HG02610 (cell line): ENCODE measurements at regions not wholly inside any gene's neighbourhood (a gene's known extent, or its start where the extent isn't known, plus 50 kb on each side); places are given as distances from the start of the nearest gene placed in this dataset.

ENCODE experiments used
- ATAC-seq: cut with Tn5 transposase; IDR thresholded peaks from one replicate; pipeline ENCODE4 v1.9.1; 2021; ENCODE audit warnings: mild to moderate bottlenecking, moderate library complexity; ENCODE audit not compliant: unreplicated experiment

GRCh38 chr5:68447136-68447929 is 231.8 kb downstream of the PIK3R1 start:
- no peak for ATAC-seq

- ATAC-seq = no peak
Measured at GRCh38 chr5:68449380-68449779, 233.8 kb downstream of the PIK3R1 start.

GRCh38 chr5:68450245-68450852 is 234.8 kb downstream of the PIK3R1 start:
- ATAC-seq = no peak

GRCh38 chr5:68452286-68452685 is 236.7 kb downstream of the PIK3R1 start:
- ATAC-seq = no peak

GRCh38 chr5:68454172-68454571 is 238.6 kb downstream of the PIK3R1 start:
- no peak for ATAC-seq

- no peak for ATAC-seq
Measured at GRCh38 chr5:68454766-68455165, 239.2 kb downstream of the PIK3R1 start.

GRCh38 chr5:68455216-68455615 is 239.7 kb downstream of the PIK3R1 start:
- no peak for ATAC-seq

GRCh38 chr5:68456756-68457217 is 241.2 kb downstream of the PIK3R1 start:
- ATAC-seq = peak; percentile 85

GRCh38 chr5:68457285-68457684 is 241.7 kb downstream of the PIK3R1 start:
- ATAC-seq = no peak

GRCh38 chr5:68458416-68459021 is 243.0 kb downstream of the PIK3R1 start:
- no peak for ATAC-seq

GRCh38 chr5:68459093-68459809 is 243.7 kb downstream of the PIK3R1 start:
- ATAC-seq = no peak

- no peak for ATAC-seq
Measured at GRCh38 chr5:68459810-68460139, 244.2 kb downstream of the PIK3R1 start.

GRCh38 chr5:68460147-68460798 is 244.7 kb downstream of the PIK3R1 start:
- peak; percentile 40 for ATAC-seq

GRCh38 chr5:68463606-68464005 is 248.1 kb downstream of the PIK3R1 start:
- ATAC-seq = no peak

- peak; percentile 94 for ATAC-seq
Measured at GRCh38 chr5:68464424-68464823, 248.9 kb downstream of the PIK3R1 start.

GRCh38 chr5:68465133-68465532 is 249.6 kb downstream of the PIK3R1 start:
- no peak for ATAC-seq

- no peak for ATAC-seq
Measured at GRCh38 chr5:68465934-68466551, 250.5 kb downstream of the PIK3R1 start.

GRCh38 chr5:68467208-68467607 is 251.7 kb downstream of the PIK3R1 start:
- ATAC-seq = no peak

- no peak for ATAC-seq
Measured at GRCh38 chr5:68467794-68468193, 252.2 kb downstream of the PIK3R1 start.

- no peak for ATAC-seq
Measured at GRCh38 chr5:68468322-68468721, 252.8 kb downstream of the PIK3R1 start.
